Calu3 (cell line): ENCODE measurements at regions not wholly inside any gene's neighbourhood (a gene's known extent, or its start where the extent isn't known, plus 50 kb on each side); places are given as distances from the start of the nearest gene placed in this dataset.
"Not testable (repeated sequence)": the region's sequence is repeated elsewhere in the genome, so short reads cannot be mapped to it uniquely, and the experiment has no call there.

Source experiments
- BruUV-seq: library from RNA; stranded (reverse); fragments of 400-500 nt; replicated peaks from 2 replicates; lab custom pipeline; 2021; lab: Mats Ljungman, UMichigan
- CTCF ChIA-PET: fragments of 300-600 bp; sonication (Branson Sonifier 250); formaldehyde crosslinking; loops from one replicate; lab custom pipeline; 2022; ENCODE audit warnings: antibody characterized with exemption; lab: Charles Lee
- DNase-seq: peaks from one replicate; pipeline ENCODE4 v3.0.0; 2022
- H3K27ac Mint-ChIP-seq: one replicate; pipeline ENCODE4 v1.8.0; 2022; ENCODE audit warnings: mixed read lengths; ENCODE audit not compliant: unreplicated experiment
- H3K27me3 Mint-ChIP-seq: one replicate; pipeline ENCODE4 v1.8.0; 2022; ENCODE audit warnings: mixed read lengths; ENCODE audit not compliant: unreplicated experiment
- H3K36me3 Mint-ChIP-seq: one replicate; pipeline ENCODE4 v1.8.0; 2022; ENCODE audit warnings: mild to moderate bottlenecking, moderate library complexity, mixed read lengths; ENCODE audit not compliant: insufficient read depth, unreplicated experiment
- H3K4me1 Mint-ChIP-seq: one replicate; pipeline ENCODE4 v1.8.0; 2022; ENCODE audit warnings: mild to moderate bottlenecking, low read depth, mixed read lengths; ENCODE audit not compliant: unreplicated experiment
- H3K4me3 Mint-ChIP-seq: one replicate; pipeline ENCODE4 v1.8.0; 2022; ENCODE audit warnings: mild to moderate bottlenecking, low read depth, moderate library complexity, mixed read lengths; ENCODE audit not compliant: unreplicated experiment
- H3K9me3 Mint-ChIP-seq: one replicate; pipeline ENCODE4 v1.8.0; 2022; ENCODE audit warnings: low read depth, mixed read lengths; ENCODE audit not compliant: unreplicated experiment
- CTCF ChIP-seq: fragments of 200-600 bp; IDR thresholded peaks from one replicate; pipeline ENCODE4 v1.8.0; 2022; ENCODE audit warnings: antibody characterized with exemption; ENCODE audit not compliant: unreplicated experiment
- intact Hi-C: fragments of 100-400 bp; cut with micrococcal nuclease; formaldehyde crosslinking; loops from one replicate; pipeline ENCODE4 v1.10.0; 2022; ENCODE audit not compliant: unreplicated experiment

DNA sequence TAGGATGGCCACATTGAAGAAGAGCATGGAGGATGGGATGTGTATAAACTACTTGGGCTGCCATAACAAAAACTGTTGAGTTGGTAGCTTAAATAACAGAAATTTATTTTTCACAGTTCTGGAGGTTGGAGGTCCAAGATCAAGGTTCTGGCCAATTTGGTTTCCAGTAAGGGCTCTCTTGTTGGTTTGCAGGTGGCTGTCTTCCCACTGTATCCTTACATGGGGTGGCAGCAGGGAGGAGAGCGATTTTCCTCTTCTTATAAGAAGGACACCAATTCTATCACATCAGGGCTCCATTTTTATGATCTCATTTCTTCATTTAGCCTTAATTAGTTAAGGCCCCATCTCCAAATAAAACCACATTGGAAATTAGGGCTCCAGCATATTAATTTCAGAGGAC lies 465.7 kb downstream of the GADD45G start:
- DNase-seq, result no peak
- BruUV-seq, result no TSS peak
- H3K36me3 Mint-ChIP-seq, result no peaks in the 10 kb centered on the region
- intact Hi-C loops, result no loop called here
- H3K27ac Mint-ChIP-seq, result no peak overlapping the region
- H3K27me3 Mint-ChIP-seq, result peaks cover 73% of the 10 kb centered on the region
- H3K9me3 Mint-ChIP-seq, result no peaks in the 10 kb centered on the region
- H3K4me1 Mint-ChIP-seq, result no peaks in the 10 kb centered on the region
- CTCF ChIA-PET, result no interaction called here
- TF ChIP-seq CTCF, result no peak
- H3K4me3 Mint-ChIP-seq, result no peak overlapping the region

DNA sequence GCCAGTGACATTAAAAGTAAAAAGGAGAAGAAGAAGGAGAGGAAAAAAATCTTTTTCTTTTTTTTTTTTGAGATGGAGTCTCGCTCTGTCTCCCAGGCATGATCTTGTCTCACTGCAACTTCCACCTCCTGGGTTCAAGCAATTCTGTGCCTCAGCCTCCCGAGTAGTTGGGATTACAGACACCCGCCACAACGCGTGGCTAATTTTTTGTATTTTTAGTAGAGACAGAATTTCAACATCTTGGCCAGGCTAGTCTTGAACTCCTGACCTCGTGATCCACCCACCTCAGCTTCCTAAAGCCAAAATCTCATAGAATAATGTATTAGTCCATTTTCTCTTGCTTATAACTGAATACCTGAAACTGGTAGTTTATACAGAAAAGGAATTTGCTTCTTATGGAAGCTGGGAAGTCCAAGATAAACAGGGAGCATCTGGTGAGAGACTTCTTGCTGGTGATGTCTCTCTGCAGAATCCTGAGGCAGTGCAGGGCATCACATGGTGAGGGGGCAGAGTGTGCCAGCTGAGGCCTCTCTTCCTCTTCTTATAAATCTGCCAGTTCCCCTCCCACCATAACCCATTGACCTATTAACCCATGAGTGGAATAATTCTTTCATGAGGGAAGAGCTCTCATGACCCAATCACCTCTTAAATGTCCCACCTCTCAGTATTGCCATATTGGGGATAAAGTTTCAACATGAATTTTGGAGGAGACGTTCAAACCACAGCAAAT lies 466.3 kb downstream of the GADD45G start:
- no TSS peak for BruUV-seq
- Mint-ChIP-seq H3K36me3 (no peaks in the 10 kb centered on the region), H3K4me1 (no peaks in the 10 kb centered on the region), H3K9me3 (no peaks in the 10 kb centered on the region), H3K27ac (no peak overlapping the region), H3K27me3 (peaks cover 79% of the 10 kb centered on the region), H3K4me3 (no peak overlapping the region)
- intact Hi-C loops, result no loop called here
- CTCF ChIA-PET, result no interaction called here
- no peak for DNase-seq
- TF ChIP-seq CTCF, result no peak

DNA sequence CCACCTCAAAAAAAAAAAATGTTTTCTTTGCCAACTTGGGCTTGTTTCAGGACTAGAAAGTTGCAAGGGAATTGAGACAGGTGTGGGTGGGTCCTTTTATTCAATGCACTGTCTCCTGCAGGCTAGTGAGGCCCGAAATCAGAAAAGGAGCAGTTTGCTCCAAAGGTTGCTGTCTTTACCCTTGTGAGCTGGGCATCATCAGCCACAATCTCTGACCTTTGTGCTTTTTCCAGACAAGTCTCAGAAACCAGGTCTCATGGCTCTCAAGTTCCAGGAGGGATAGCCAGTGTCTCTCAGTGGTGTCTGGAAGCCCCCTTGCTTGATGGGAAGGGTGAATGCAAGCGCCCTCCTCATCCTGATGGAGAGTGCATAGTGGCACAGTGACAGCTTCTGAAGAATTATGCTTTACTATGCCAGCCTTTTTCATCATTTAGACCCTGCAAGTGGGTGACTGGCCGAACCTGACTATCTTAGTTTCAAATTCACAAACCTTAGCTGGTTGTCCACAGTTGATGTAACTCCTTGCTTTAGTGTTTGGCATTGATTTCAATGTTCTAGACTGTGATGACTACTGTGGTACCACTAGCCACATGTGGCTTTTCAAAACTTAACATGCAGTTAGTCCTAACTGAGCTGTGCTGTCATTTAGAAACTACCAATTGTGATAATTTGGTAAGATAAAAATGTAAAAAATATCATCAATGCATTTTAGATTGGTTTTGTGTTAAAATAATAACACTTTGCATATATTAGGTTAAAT lies 468.6 kb downstream of the GADD45G start:
- Mint-ChIP-seq H3K27me3 (peaks cover 82% of the 10 kb centered on the region), H3K36me3 (no peaks in the 10 kb centered on the region), H3K27ac (no peak overlapping the region), H3K4me3 (no peak overlapping the region), H3K9me3 (no peaks in the 10 kb centered on the region), H3K4me1 (no peaks in the 10 kb centered on the region)
- intact Hi-C loops, result no loop called here
- DNase-seq, result no peak
- no peak for TF ChIP-seq CTCF
- BruUV-seq, result no TSS peak
- CTCF ChIA-PET, result no interaction called here

DNA sequence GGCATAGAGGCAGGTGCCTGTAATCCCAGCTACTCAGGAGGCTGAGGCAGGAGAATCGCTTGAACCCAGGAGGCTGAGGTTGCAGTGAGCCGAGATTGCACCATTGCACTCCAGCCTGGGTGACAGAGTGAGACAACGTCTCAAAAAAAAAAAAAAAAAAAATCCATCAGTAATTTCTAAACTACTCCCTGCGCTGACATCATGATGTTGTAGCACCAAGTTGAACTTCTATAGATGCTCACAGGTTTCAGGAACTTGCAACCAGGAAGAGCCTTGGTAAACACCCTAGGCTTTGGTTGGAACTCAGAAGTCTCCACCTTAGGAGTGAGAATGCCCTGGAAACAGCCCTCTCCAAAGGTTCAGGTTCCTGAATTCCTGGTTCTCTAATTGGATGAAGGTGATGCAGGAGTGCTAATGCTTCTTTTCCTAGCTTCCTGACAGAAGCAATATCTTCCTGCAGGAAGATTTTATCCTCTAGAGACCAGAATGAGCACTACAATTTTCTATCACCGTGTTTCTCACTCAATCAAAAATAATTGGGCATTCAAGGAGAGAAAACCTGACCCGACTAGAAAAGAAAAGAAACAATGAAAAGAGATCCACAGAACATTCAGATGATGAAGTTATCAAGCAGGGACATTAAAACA lies 469.6 kb downstream of the GADD45G start:
- no peaks in the 10 kb centered on the region for H3K36me3 Mint-ChIP-seq
- BruUV-seq, result no TSS peak
- H3K27me3 Mint-ChIP-seq, result peaks cover 77% of the 10 kb centered on the region
- DNase-seq, result no peak
- CTCF ChIA-PET, result no interaction called here
- no peak overlapping the region for H3K4me3 Mint-ChIP-seq
- H3K27ac Mint-ChIP-seq, result no peak overlapping the region
- H3K4me1 Mint-ChIP-seq, result no peaks in the 10 kb centered on the region
- H3K9me3 Mint-ChIP-seq, result no peaks in the 10 kb centered on the region
- intact Hi-C loops, result no loop called here
- no peak for TF ChIP-seq CTCF

- H3K36me3 Mint-ChIP-seq, H3K27ac Mint-ChIP-seq, intact Hi-C loops, H3K4me3 Mint-ChIP-seq, DNase-seq, H3K4me1 Mint-ChIP-seq, CTCF ChIA-PET, H3K9me3 Mint-ChIP-seq, BruUV-seq: not testable (repeated sequence)
- H3K27me3 Mint-ChIP-seq, result peaks cover 74% of the 10 kb centered on the region
Measured at GRCh38 chr9:90077598-90077997, 472.8 kb downstream of the GADD45G start.
